Activated CD4-positive, CD25-positive, alpha-beta regulatory T cell treated with anti-CD3 and anti-CD28 coated beads, Interleukin-2, amount 50 U/mL, for 16 hours (primary cell): ENCODE measurements at regions not wholly inside any gene's neighbourhood (a gene's known extent, or its start where the extent isn't known, plus 50 kb on each side); places are given as distances from the start of the nearest gene placed in this dataset.

ENCODE experiments used
- DNase-seq: peaks from one replicate; pipeline ENCODE4 v3.0.0-alpha.2; 2020; ENCODE audit warnings: low read depth, low spot score

DNA sequence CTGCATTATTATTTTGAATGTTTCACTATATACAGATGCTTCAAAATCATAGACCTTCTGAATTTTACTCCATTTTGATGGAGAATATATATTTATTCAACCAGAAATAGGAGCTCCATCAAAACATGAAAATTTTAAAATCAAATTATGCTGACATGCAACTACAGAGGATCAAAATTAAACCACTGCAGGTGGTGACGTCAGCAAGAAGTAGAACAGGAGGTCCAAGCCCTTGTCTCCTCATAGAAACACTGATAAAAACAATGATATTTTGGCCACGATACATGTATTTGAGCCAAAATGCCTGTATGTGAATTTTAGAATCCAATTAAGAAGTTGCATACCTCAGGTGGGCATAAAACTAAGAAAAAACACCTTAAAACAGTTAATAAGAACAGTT is 236.6 kb upstream of the FBXL7 start:
- DNase-seq: no peak

DNA sequence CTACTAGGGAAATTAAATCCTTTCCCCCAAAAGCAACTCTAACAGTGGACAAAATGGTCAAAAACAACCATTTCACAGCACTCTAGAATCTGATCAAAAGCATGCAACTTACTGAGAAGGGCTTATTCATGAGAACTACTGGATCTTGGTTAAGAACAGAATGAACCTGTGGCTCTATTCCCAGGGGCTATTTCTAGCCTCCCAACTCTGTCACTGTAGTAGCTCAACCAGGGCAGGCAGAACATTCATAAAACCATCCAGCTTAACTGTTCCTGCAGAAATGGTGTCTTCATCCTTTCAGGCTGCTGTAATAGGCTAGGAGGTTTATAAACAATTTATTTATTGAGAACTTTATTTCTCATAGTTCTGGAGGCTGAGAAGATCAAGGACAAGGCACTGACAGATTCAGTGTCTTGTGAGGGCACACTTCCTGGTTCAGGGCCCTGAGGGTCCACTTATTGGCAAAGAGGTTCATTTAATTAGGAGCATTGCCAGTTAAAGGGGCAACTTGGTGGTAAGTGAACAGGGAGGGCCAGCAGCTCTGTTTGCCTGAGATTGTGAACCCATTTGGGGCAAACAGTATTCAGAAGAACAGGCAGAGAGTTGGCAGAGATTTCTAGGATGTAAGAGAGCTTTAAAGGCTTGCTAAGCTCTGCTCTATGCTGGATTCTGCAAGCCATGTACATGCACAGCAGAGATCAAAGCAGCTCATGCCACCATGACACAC is 238.5 kb upstream of the FBXL7 start:
- no peak for DNase-seq

GRCh38 chr5:15260356-15261268 is 239.4 kb upstream of the FBXL7 start:
- DNase-seq: no peak

DNA sequence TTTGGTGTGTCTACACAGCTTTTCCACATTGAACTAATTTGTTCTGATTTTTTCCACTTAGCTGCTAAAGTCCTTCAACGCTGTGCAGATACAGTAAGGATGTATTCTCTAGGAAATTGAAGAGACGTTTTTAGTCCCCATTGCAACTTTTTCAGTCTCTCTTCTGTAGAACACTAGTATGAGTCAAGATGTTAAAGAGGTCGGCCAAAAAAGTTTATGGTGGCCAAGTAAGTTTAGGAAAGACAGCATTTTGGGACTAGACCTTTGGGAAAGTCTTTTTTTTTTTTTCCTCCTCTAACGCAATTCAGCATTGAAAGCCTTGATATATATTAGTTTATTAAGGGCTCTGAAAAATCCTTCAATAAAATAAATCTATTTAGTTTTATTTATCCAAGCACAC is 243.5 kb upstream of the FBXL7 start:
- no peak for DNase-seq

GRCh38 chr5:15255576-15255975 is 244.4 kb upstream of the FBXL7 start:
- DNase-seq: no peak

- no peak for DNase-seq
Measured at GRCh38 chr5:15254607-15255006, 245.4 kb upstream of the FBXL7 start.

GRCh38 chr5:15252331-15252730 is 247.6 kb upstream of the FBXL7 start:
- DNase-seq: no peak

- DNase-seq: no peak
Measured at GRCh38 chr5:15249152-15249551, 250.8 kb upstream of the FBXL7 start.

GRCh38 chr5:15248731-15249130 is 251.2 kb upstream of the FBXL7 start:
- DNase-seq: no peak

DNA sequence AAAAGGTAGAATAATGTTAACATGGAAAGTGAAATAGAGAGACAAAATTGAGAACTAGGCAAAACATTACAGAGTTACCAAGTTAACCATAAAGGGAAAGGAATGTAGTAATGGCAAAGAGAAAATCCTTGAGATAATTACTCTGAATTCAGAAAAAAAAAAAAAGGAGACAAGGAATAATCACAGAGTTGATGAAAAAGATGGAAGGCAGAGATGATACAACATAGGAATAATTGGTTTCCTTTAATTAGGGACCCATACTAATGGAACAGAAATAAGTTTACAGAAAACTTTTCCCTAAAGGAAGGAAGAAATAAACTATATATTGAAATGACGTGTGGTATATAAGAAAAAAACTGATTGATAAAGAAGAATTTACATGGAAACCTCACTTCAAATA is 254.1 kb upstream of the FBXL7 start:
- no peak for DNase-seq

- DNase-seq: no peak
Measured at GRCh38 chr5:15243301-15244020, 256.5 kb upstream of the FBXL7 start.

GRCh38 chr5:15241216-15241821 is 258.7 kb upstream of the FBXL7 start:
- no peak for DNase-seq

GRCh38 chr5:15238006-15238405 is 262.0 kb upstream of the FBXL7 start:
- no peak for DNase-seq

DNA sequence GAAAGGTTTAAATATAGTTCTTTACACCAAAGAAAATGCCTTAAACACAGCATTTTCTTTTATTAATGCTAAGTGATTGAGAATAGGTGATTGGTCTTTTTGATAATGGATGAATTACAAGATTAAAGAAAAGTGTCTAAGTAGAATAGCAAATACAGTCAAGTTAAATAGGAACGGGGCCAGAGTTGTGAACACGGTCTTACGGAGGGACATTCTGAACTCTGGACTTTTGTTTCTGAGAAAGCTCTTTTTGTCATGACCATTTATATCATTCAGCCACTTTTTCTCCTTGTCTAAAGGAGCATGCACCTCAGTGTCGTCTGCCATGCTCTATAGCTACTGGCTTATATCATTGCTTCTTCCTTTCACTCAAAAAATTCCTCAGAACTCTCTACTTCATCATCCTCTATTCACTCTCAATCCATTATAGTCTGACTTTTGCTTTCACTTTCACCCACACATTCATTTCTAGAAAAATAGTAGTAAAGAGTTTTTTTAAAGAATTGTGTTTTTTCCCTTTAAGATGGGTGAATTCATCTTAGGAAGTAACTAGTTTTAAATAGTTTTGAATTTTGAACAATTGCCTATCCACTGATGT is 263.0 kb upstream of the FBXL7 start:
- DNase-seq: no peak

GRCh38 chr5:15234911-15235310 is 265.1 kb upstream of the FBXL7 start:
- DNase-seq: no peak

- no peak for DNase-seq
Measured at GRCh38 chr5:15234366-15234765, 265.6 kb upstream of the FBXL7 start.

GRCh38 chr5:15233566-15233965 is 266.4 kb upstream of the FBXL7 start:
- DNase-seq: no peak

- no peak for DNase-seq
Measured at GRCh38 chr5:15222156-15222555, 277.8 kb upstream of the FBXL7 start.

DNA sequence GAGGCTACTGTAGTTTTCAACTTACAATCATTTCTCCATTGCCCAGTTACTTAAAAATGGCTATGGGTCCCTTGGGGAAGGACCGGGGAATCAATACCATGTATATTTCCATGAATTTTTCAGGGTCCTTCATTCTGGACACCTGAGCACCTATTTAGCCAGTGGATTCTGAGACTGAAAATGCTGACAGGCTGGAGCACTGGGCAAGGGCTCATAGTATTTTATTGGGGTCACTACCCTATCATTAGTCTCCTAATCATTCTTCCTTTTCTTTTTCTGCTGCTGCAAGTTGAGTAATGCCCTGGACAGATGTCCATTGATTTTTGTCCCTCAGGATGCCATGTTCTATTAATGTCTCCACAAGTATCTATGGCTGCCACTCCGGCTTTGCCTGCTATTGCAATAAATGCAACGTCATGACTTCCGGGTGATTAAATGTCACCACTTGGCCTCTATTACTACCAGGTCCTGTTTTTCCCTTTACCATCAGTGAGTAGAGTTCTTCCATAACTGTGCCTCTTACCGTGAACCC is 279.3 kb upstream of the FBXL7 start:
- DNase-seq: no peak

DNA sequence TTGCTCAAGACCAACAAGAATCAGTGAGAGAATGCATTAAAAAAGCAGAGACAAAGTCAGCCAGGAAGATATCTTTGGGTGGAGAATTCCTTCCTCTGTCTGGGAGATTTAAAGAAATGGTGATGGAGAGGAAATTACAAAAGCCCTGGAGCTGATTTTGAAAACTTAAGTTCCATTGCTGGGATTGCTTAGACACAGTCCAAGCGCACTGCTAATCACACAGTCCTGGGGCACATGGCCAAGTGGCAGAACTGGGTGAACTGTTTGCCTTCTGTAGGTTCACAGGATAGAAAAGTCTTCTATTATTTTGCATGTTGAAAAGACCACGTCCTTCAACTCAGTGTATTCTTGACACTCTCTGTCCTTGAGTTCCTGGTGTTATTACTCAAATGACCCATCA is 284.9 kb upstream of the FBXL7 start:
- DNase-seq: no peak

GRCh38 chr5:15214010-15214409 is 286.0 kb upstream of the FBXL7 start:
- DNase-seq: no peak
